Stimulated activated CD4-positive, alpha-beta T cell treated with anti-CD3 and anti-CD28 coated beads, Interleukin-1b, Interleukin-23, amount 100 ng/mL, for 24 hours (primary cell): ENCODE measurements at regions not wholly inside any gene's neighbourhood (a gene's known extent, or its start where the extent isn't known, plus 50 kb on each side); places are given as distances from the start of the nearest gene placed in this dataset.
"Not testable (repeated sequence)": the region's sequence is repeated elsewhere in the genome, so short reads cannot be mapped to it uniquely, and the experiment has no call there.

Experiments
- DNase-seq, 4 experiments: peaks; one replicate each; pipeline ENCODE4 v3.0.0-alpha.2; 2020; ENCODE audit warnings: low read depth in 4 of 4, low spot score in 1 of 4

GRCh38 chr16:85202631-85203461 lies 90.6 kb upstream of the CIBAR2 start:
- DNase-seq: no peak

GRCh38 chr16:85203462-85203813 lies 91.2 kb upstream of the CIBAR2 start:
- no peak for DNase-seq

GRCh38 chr16:85204242-85205010 lies 92.2 kb upstream of the CIBAR2 start:
- DNase-seq: no peak

- not testable (repeated sequence) for DNase-seq
These were observed 93.0 kb upstream of the CIBAR2 start for GRCh38 chr16:85205257-85205656.

GRCh38 chr16:85205747-85206471 lies 93.6 kb upstream of the CIBAR2 start:
- no peak for DNase-seq

GRCh38 chr16:85206472-85207356 lies 94.4 kb upstream of the CIBAR2 start:
- no peak for DNase-seq

- no peak for DNase-seq
These were observed 95.2 kb upstream of the CIBAR2 start for GRCh38 chr16:85207357-85207921.

- DNase-seq: no peak
These were observed 95.9 kb upstream of the CIBAR2 start for GRCh38 chr16:85208181-85208580.

- no peak for DNase-seq
These were observed 96.6 kb upstream of the CIBAR2 start for GRCh38 chr16:85208643-85209520.

- no peak for DNase-seq
These were observed 97.4 kb upstream of the CIBAR2 start for GRCh38 chr16:85209526-85210121.

GRCh38 chr16:85210423-85211169 lies 98.3 kb upstream of the CIBAR2 start:
- no peak for DNase-seq

GRCh38 chr16:85211271-85211801 lies 99.1 kb upstream of the CIBAR2 start:
- no peak for DNase-seq

- no peak for DNase-seq
These were observed 101.8 kb upstream of the CIBAR2 start for GRCh38 chr16:85213926-85214675.

- no peak for DNase-seq
These were observed 103.3 kb upstream of the CIBAR2 start for GRCh38 chr16:85215478-85216118.

- no peak for DNase-seq
These were observed 104.5 kb upstream of the CIBAR2 start for GRCh38 chr16:85216522-85217375.
